ENCODE measurements at regions not wholly inside any gene's neighbourhood (a gene's known extent, or its start where the extent isn't known, plus 50 kb on each side); places are given as distances from the start of the nearest gene placed in this dataset.
"Not testable (repeated sequence)": the region's sequence is repeated elsewhere in the genome, so short reads cannot be mapped to it uniquely, and the experiment has no call there.

- TF ChIP-seq PKNOX1 (IDR thresholded peaks at IDR 0.05); L3MBTL2 (conservative IDR thresholded peaks at IDR 0.05); NFRKB (IDR thresholded peaks at IDR 0.05): not testable (repeated sequence)
These were observed 184.1 kb upstream of the ZNF469 start for GRCh38 chr16:88198457-88199295.
